HG02970 (cell line): ENCODE measurements at regions not wholly inside any gene's neighbourhood (a gene's known extent, or its start where the extent isn't known, plus 50 kb on each side); places are given as distances from the start of the nearest gene placed in this dataset.
"Not testable (repeated sequence)": the region's sequence is repeated elsewhere in the genome, so short reads cannot be mapped to it uniquely, and the experiment has no call there.

ENCODE experiments used
- ATAC-seq: cut with Tn5 transposase; IDR thresholded peaks from one replicate; pipeline ENCODE4 v1.9.1; 2021; ENCODE audit warnings: mild to moderate bottlenecking, moderate library complexity, moderate number of reproducible peaks; ENCODE audit not compliant: unreplicated experiment, low FRiP score

DNA sequence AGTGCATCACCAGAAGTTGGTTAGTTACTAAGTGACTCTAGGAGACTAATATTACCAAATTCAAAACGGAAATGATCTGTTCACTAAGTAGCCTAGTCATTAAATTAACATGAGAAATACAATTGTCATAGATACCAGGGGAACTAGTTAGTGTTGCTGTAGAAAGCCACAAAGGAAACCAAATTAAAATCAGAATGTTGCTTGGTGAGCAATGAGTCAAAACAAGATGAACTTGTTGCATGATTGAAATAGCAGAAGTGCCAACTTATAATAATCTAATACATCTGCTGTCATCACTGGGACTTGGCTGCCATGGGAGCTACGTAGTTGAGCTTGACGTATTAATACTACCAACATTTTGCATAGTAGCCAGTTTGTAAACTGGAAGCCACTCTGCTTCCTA, 458.1 kb downstream of the DIPK2A start:
- ATAC-seq, result peak; percentile 74

- ATAC-seq, result no peak
Measured at GRCh38 chr3:144431134-144431533, 459.5 kb downstream of the DIPK2A start.

- no peak for ATAC-seq
Measured at GRCh38 chr3:144433006-144433405, 461.4 kb downstream of the DIPK2A start.

DNA sequence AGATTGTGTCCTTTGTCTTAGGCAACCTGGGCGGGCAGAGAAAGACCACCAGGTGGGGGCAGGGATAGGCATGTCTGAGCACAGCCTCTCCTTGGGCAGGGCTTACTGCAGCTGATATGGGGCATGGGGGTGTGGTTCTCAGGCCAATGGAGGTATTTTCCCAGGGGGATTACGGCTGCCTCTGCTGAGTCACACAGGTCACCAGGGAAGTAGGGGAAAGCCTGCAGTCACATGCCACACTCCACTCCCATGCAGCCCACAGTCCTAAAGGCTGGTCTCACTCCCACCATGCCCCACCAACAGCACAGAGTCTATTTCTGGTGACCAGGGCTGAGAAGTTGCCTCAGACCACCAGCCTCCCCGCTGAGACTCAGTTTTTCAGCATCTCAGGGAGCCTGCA, 466.4 kb downstream of the DIPK2A start:
- ATAC-seq, result peak; percentile 69

DNA sequence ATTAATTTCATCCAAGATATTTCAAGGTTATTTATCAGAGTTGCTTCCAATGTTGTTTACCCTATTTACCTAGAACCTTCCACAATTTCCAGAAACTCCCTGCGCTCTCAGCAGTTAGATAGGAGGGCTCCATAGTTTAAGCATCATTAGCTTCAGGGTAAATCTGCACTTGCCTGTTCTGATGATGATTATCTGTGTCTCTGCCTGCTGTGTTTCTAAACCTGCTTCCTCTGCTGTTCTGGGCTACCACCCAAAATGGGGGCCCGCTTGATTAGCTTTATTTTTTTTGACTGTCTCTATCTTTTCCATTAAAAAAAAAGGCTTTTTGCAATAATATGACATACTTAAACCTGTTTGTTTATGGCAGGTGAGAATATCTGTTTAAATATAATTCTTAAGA, 472.4 kb downstream of the DIPK2A start:
- no peak for ATAC-seq

DNA sequence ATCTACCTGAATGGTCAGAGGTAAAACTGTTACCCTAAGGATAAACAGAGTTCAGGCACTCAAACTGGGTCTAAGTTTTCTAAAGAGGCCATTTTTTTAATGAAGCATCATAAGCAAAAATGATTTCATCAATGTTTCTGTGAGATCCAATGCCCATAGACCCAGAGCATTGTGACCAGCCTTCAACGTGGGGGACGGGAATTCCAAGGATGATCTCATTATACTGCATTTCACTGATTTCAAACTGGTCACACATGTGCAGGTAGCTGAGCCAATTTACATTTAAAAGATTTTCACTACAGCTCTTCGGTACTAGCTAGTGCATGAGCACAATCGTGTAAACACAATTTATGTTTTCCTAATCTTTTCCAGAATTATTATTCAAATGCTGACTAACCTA, 472.9 kb downstream of the DIPK2A start:
- ATAC-seq, result no peak

DNA sequence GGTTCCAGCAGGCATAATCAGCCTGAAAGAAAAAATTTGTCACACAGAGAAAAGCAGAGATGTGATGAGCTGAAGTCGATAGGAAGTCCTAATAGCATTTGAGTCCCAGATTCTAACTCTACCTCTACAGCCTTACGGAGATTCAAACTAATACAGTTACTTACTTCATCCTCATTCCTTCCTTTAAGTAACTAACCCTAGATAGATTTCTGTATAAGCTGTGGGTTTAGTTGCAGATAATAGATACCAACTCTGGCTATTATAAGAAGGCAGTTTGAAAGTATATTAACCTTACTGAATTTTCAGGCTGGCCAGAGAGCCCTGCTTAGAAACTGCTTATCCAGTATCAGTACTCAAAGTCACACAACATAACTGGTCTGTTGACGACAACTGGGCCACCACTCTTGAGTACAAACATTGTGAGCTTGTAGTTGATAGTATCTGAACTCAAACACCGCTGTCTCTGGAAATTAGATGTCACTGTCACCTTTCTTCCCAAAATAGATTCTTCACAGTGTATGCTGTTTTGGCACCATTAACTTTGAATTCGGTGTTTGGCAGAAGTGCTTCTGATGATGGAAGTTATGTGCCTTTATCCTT, 484.3 kb downstream of the DIPK2A start:
- ATAC-seq, result no peak

- no peak for ATAC-seq
Measured at GRCh38 chr3:144457758-144458157, 486.1 kb downstream of the DIPK2A start.

DNA sequence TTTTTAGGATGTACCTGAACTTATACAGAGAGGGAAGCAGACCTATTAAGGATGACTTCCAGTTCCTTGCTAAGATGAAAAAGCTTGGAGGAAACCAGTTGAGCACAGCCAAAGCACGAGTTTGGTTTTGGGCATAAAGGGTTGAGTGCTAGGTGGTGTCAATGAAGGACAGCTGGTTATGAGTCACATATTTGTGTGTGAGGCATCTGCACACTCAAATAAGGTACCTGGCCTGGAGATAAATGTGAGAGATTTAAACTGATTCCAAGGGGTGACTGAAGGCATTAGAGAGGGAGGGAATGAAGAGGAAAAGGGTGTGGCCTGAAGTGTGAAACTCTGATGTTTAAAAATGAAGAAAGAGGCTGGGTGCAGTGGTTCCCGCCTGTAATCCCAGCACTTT, 486.7 kb downstream of the DIPK2A start:
- no peak for ATAC-seq

- ATAC-seq, result no peak
Measured at GRCh38 chr3:144462337-144462736, 490.7 kb downstream of the DIPK2A start.

DNA sequence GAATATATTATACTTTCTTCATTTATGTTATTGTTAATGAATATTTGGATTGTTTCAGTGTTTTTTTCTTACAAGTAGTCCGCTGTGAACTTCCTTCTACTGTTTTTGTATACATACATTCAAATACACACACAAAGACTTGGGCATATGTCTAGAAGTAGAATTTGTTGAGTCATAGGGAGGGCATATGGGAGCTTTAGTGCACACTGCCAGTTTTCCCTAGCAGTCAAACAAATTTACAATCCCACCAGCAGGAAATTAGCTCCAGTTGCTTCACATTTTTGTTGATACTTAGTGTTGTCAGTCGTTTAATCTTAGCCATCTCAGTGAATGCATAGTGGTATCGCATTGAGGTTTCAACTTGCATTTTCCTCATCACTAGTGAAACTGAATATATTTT, 492.3 kb downstream of the DIPK2A start:
- no peak for ATAC-seq

GRCh38 chr3:144466114-144466513, 494.5 kb downstream of the DIPK2A start:
- no peak for ATAC-seq

DNA sequence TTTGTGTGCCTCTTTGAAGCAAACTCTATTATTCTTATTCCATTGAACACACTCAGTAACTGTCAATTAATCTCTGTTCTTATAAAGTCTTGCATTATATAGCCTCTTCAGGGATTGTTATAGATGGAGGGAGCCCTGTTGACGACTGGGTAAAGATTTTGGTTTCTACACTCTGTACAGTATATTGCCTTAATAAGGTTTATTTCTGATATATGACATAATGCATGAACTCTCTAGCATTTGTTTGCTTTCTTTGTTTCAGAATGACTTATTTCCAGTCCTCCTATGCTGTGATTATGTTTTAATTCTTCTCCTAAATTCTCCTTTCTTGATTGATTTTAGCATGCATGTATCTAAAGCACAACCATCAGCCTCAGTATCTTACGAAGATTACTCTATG, 494.9 kb downstream of the DIPK2A start:
- ATAC-seq, result no peak

GRCh38 chr3:144470666-144471065, 499.0 kb downstream of the DIPK2A start:
- ATAC-seq, result no peak

DNA sequence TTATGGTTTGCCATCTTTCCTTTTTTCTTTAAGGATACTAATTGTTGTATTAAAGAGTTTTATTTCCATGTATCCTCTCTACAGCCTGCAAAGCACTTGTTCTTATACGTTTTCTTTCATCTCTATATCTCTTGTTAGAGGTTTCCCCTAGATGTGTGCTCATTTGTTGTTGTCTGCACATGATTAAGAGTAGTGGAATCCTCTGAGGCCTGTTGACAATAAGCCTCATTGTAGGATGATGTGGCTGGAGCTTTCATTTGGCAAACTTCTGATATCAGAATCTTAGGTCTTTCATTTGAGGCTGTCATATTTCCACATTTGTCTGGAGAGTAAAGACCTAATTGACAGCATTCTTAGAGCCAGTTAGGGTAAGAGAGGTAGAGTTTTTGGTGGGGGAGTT, 506.0 kb downstream of the DIPK2A start:
- no peak for ATAC-seq

DNA sequence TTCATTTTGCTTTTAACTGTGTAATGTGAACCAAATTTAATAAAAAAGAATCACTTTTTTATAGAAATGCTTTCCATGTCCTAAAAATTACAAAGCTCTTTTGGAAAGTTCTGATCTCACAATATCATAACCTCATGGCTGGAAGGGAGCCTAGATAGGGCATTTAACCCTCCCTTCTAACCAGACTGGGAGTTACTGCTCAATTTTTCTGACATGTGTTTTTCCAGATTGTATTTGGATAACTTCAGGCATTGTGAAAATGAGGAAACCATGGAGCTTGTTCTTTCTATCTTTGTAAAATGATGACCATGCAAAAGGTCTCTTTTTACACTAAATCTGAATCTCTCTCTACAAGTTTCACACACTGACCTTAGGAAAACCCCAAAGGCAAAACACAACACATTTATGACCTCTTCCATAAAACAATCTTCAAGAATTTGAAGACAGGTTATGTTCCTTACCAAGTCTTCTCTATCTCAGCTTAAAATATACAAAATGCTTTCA, 508.8 kb downstream of the DIPK2A start:
- no peak for ATAC-seq

DNA sequence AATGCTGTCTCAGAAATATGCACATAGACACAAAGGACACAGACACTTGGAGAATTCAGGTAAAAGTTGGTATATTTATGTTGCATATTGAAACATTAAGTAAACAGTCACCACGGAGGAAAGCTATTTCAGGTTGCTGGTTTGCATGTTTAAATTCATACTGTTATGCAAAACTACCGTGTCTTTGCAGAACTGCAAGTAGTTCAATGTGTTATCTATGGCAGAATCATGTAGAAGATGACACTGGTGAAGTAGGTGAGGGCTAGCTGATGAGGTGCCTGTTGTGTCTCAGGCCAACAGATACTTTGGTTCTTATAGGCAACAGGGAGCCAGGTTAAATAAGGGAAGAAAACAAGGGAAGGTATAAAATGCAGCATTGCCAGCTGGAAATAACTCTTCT, 511.3 kb downstream of the DIPK2A start:
- ATAC-seq, result no peak

- no peak for ATAC-seq
Measured at GRCh38 chr3:144487011-144487410, 515.4 kb downstream of the DIPK2A start.

DNA sequence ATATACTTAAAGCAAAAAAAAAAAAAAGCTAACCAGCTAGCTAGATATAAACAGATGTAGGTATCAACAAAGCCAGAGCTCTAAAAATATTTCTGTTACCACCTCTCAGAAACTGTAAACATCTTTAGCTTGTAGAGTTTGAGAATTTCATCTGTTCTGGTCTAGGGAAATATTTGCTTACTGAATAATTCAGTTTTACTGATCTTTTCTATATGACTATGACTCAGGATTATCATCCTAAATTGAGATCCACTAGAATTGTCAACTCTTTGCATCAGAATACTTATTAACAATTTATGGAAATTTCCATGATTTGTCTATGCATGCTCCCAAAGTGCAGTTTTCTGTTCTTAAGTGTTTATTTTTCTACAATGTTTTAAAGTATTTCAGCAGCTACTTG, 517.3 kb downstream of the DIPK2A start:
- ATAC-seq, result no peak

- ATAC-seq, result no peak
Measured at GRCh38 chr3:144491333-144491732, 519.7 kb downstream of the DIPK2A start.

- not testable (repeated sequence) for ATAC-seq
Measured at GRCh38 chr3:144494651-144495050, 523.0 kb downstream of the DIPK2A start.

GRCh38 chr3:144496141-144496835, 524.7 kb downstream of the DIPK2A start:
- ATAC-seq, result no peak
